ENCODE measurements at regions not wholly inside any gene's neighbourhood (a gene's known extent, or its start where the extent isn't known, plus 50 kb on each side); places are given as distances from the start of the nearest gene placed in this dataset.

- no peak overlapping the region for H3K27ac ChIP-seq (ENCODE audit: low read depth in 1 of 2, low read length in 2 of 2)
- no peak for DNase-seq (ENCODE audit: low spot score)
- no peak overlapping the region for H3K4me3 ChIP-seq (ENCODE audit: low read depth in 1 of 3, low read length in 3 of 3)
- WGBS, result 91% methylated on average over 1 of the region's 1 CpG
- TF ChIP-seq CTCF (IDR thresholded peaks at IDR 0.05; ENCODE audit: low read depth, low read length, missing input control), result no peak
- no peak for TF ChIP-seq JUND (IDR thresholded peaks at IDR 0.05)
- no peak for TF ChIP-seq GABPA (IDR thresholded peaks at IDR 0.05 in 1 of 2, conservative IDR thresholded peaks at IDR 0.05 in 1 of 2)
- TF ChIP-seq NR2F2 (IDR thresholded peaks at IDR 0.05), result no peak
- TF ChIP-seq EGR1 (IDR thresholded peaks at IDR 0.05; ENCODE audit: low read depth in 2 of 2), result no peak
- no peak for TF ChIP-seq RXRA (IDR thresholded peaks at IDR 0.05)
- TF ChIP-seq ATF3 (IDR thresholded peaks at IDR 0.05), result no peak
- TF ChIP-seq RAD21 (IDR thresholded peaks at IDR 0.05), result no peak
- no peak for TF ChIP-seq TAF1 (conservative IDR thresholded peaks at IDR 0.05)
- TF ChIP-seq HNF4G (IDR thresholded peaks at IDR 0.05), result no peak
- no peak for TF ChIP-seq FOXA2 (IDR thresholded peaks at IDR 0.05)
- no peak for TF ChIP-seq HNF4A (conservative IDR thresholded peaks at IDR 0.05)
- no peak for TF ChIP-seq YY1 (IDR thresholded peaks at IDR 0.05)
- TF ChIP-seq SP1 (IDR thresholded peaks at IDR 0.05), result no peak
- TF ChIP-seq ZBTB33 (IDR thresholded peaks at IDR 0.05), result no peak
- no peak for TF ChIP-seq MAX (IDR thresholded peaks at IDR 0.05)
- TF ChIP-seq REST (IDR thresholded peaks at IDR 0.05), result no peak
- H3K9ac ChIP-seq (ENCODE audit: low read depth in 1 of 2, low read length in 2 of 2), result no peak overlapping the region
- no peaks in the 10 kb centered on the region for H3K27me3 ChIP-seq (ENCODE audit: control insufficient read depth in 4 of 4, insufficient read depth in 4 of 4, low read length in 3 of 4)
- H3K4me1 ChIP-seq (ENCODE audit: control insufficient read depth in 4 of 4, insufficient read depth in 4 of 4, low read length in 3 of 4), result no peaks in the 10 kb centered on the region
- H3K36me3 ChIP-seq (ENCODE audit: control insufficient read depth in 4 of 4, insufficient read depth in 3 of 4, low read depth in 1 of 4, low read length in 3 of 4), result no peaks in the 10 kb centered on the region
- no peaks in the 10 kb centered on the region for H3K9me3 ChIP-seq (ENCODE audit: control insufficient read depth in 4 of 4, low read length in 3 of 4)
Measured at GRCh38 chr1:188277771-188278170, 1449.0 kb downstream of the PLA2G4A start.

- Histone ChIP-seq H3K4me1 (ENCODE audit: control insufficient read depth in 4 of 4, insufficient read depth in 4 of 4, low read length in 3 of 4) (no peaks in the 10 kb centered on the region), H3K9ac (ENCODE audit: low read depth in 1 of 2, low read length in 2 of 2) (no peak overlapping the region), H3K9me3 (ENCODE audit: control insufficient read depth in 4 of 4, low read length in 3 of 4) (peaks cover 0 to 4% (median 0%) of the 10 kb centered on the region in 4 donors), H3K27ac (ENCODE audit: low read depth in 1 of 2, low read length in 2 of 2) (no peak overlapping the region), H3K4me3 (ENCODE audit: low read depth in 1 of 3, low read length in 3 of 3) (no peak overlapping the region), H3K36me3 (ENCODE audit: control insufficient read depth in 4 of 4, insufficient read depth in 3 of 4, low read depth in 1 of 4, low read length in 3 of 4) (no peaks in the 10 kb centered on the region), H3K27me3 (ENCODE audit: control insufficient read depth in 4 of 4, insufficient read depth in 4 of 4, low read length in 3 of 4) (no peaks in the 10 kb centered on the region)
- no peak for DNase-seq (ENCODE audit: low spot score)
- WGBS, result 50% methylated on average over 3 of the region's 3 CpGs
- TF ChIP-seq FOXA1 (IDR thresholded peaks at IDR 0.05) (no peak), CTCF (IDR thresholded peaks at IDR 0.05; ENCODE audit: low read depth, low read length, missing input control) (no peak), ZBTB33 (IDR thresholded peaks at IDR 0.05) (no peak), HNF4G (IDR thresholded peaks at IDR 0.05) (no peak), JUND (IDR thresholded peaks at IDR 0.05) (no peak), ATF3 (IDR thresholded peaks at IDR 0.05) (no peak), YY1 (IDR thresholded peaks at IDR 0.05) (no peak), HNF4A (conservative IDR thresholded peaks at IDR 0.05) (no peak), RAD21 (IDR thresholded peaks at IDR 0.05) (no peak), TAF1 (conservative IDR thresholded peaks at IDR 0.05) (no peak), EGR1 (IDR thresholded peaks at IDR 0.05; ENCODE audit: low read depth in 2 of 2) (no peak), NR2F2 (IDR thresholded peaks at IDR 0.05) (no peak)
Measured at GRCh38 chr1:188281921-188282320, 1453.2 kb downstream of the PLA2G4A start.

All from liver (tissue), 8 donors.